ENCODE measurements at regions not wholly inside any gene's neighbourhood (a gene's known extent, or its start where the extent isn't known, plus 50 kb on each side); places are given as distances from the start of the nearest gene placed in this dataset.

- TF ChIP-seq CTCF (IDR thresholded peaks at IDR 0.05): no peak
- TF ChIP-seq TP53 (CRISPR knock-in tag; IDR thresholded peaks at IDR 0.05): no peak
- no peak for TF ChIP-seq ZSCAN20 (CRISPR knock-in tag; IDR thresholded peaks at IDR 0.05)
- no peak for TF ChIP-seq TFCP2L1 (CRISPR knock-in tag; IDR thresholded peaks at IDR 0.05)
- TF ChIP-seq HOXA7 (CRISPR knock-in tag; IDR thresholded peaks at IDR 0.05): no peak
- TF ChIP-seq SREBF2 (IDR thresholded peaks at IDR 0.05): no peak
- TF ChIP-seq JUNB (IDR thresholded peaks at IDR 0.05): no peak
- TF ChIP-seq POLR2A (IDR thresholded peaks at IDR 0.05; ENCODE audit: low read length): no peak
Measured at GRCh38 chr16:75837264-75837663, 111.0 kb upstream of the CPHXL start.
